Islet of Langerhans (tissue), 1 donor: ENCODE measurements at regions not wholly inside any gene's neighbourhood (a gene's known extent, or its start where the extent isn't known, plus 50 kb on each side); places are given as distances from the start of the nearest gene placed in this dataset.

ENCODE experiments used
- FAIRE-seq: peaks from one replicate; lab custom pipeline; 2011; peaks lifted over from hg19 to GRCh38; lab: Jason Lieb, UNC

DNA sequence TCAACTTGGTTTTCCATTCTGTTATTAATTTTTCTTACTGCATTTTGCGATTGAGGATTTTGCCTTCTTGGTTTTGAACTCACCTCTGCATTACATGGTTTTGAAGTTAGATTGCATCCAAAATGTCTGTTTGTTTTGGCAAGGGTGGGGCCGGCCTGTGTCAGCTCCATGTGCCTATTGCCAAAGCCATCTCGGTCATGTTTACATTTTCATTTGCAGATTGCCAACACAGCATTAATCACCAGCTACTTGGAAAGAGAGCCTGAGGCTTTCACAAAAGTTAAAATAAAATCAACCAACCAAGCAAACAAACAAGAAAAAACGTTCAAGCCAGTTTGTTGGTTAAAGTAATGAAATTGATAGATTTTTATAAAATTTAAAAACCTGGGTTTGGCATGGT, 695.8 kb downstream of the TYW1 start:
- FAIRE-seq: peak; percentile 93

DNA sequence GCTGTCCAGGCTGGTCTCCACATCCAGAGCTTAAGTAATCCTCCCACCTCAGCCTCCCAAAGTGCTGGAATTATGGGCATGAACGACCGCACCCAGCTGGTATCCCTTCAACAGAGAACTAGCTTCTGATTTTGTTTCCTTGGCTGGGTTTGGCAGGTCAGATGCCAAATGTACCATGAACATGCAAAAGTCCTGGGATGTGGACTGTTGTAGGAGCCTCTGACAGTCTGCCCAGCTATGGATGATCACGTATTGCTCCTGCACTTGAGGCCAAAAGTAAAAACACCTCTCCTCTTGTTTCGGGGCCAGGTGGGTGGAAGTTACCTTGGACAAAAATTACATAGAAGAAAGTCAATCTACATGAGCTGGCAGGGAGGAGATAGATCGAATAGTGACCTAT, 699.5 kb downstream of the TYW1 start:
- FAIRE-seq: no peak

DNA sequence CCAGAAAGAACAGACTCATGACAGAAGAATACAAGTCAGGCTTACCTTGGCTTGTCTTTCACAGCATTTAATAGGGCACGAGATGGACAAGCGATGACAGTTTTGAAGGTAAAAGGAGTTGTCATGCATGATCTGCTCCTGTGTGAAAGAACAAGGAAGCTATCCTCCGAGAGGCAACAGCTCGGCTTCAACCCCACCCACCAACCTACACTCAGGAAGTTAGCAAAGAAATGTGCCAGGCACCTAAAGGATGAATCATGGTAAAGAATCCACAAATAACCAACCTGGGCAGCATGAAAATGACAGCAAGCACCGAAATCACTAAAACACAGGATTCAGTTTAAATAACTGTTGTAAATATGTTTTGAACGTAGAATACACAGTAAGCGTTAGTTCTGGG, 700.2 kb downstream of the TYW1 start:
- no peak for FAIRE-seq

DNA sequence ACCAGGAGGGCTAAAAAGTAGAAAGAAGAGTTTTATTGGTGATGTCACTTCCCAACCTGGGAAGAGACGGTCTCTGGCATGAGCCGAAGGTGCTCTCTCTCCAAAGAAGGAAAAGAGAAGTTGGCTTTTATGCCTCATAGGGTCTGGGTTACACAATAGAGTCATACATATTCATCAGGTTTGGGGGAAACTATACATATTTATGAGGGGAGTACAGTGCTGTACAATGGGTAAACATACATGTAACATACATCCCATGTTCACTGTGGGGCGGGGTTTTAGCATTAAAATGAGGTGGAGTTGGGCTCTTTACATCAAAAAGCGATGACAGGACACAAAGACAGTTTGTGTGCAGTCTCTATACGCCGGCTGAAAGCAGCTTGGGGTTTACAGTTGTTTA, 701.7 kb downstream of the TYW1 start:
- FAIRE-seq: no peak

DNA sequence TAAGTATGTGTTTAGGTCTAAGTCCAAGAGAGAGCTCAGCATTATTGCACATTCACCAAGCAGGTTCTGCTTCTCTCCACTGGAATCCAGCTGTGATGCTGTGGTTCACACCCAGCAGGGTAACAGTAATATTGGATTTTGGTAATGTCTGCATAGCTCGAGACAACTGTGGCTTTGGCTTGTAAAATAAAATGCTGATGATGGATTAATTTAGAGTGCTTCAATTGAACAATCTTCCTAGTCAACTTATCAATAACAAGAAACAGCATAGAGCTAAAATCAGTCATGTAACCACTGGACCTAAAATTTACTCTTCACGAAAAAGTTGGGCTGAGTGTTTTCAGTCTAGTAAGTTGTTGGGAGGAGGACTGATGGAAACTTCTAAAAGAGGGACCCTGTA, 709.2 kb downstream of the TYW1 start:
- no peak for FAIRE-seq

DNA sequence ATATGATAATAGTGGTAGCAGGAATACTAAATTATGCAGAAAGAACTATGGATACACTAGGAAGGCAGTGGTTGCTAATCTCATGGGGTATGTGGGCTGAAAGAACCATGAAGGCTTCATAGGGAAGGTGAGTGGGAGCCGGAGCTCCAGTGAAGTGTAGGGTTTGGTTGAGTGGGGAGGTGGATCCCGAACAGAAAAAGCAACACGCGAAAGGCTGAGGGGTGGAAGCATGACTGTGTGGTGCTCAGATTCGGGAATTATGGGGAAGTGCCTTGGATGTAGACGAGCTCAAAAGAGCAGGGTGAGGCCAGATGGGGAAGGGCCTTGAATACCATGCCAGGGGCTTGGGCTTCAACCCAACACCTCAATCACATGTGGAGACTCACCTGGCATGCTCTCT, 715.1 kb downstream of the TYW1 start:
- no peak for FAIRE-seq

DNA sequence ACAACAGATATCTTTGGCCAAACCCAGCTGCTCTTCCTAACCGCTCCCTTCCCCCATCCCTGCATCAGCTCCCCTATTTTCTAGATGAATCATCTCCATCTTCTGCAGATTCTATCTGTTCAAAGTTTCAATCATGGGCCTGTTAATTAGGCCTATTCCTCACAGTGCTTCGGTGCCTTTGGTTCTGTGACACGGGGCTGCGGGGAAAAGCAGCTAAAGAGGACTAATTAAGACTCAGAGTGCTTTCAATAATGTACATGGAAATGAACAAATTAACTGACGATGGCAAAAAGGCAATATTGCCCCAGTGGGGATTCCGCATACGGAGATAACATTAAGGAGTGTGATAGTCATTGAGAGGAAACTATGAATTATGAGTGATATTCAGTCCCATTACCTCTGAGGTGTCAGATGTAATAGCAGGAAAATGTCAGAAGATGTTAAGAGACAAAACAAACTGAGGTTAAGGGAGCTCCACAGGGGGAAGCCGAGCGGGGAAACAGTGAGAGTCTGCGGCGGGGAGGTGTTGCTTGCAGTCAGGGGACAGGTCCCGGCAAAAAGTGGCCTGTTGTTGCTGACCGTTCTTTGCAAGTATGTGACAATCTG, 716.9 kb downstream of the TYW1 start:
- no peak for FAIRE-seq

DNA sequence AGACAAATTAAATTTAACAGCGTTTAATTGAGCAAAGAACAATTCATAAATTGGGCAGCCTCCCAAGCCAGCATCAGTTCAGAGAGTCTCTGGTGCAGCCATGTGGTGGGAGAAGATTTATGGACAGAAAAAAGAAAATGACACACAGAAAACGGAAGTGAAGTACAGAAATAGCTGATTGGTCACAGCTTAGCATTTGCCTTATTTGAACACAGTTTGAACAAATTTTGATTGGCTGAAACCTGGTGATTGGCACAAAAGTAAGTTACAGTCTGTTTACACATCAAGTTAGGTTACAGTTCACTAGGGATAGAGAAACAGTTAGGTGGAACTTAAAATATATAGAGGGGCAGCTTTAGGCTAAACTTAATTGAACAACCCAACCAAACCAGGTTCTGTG, 720.1 kb downstream of the TYW1 start:
- no peak for FAIRE-seq

DNA sequence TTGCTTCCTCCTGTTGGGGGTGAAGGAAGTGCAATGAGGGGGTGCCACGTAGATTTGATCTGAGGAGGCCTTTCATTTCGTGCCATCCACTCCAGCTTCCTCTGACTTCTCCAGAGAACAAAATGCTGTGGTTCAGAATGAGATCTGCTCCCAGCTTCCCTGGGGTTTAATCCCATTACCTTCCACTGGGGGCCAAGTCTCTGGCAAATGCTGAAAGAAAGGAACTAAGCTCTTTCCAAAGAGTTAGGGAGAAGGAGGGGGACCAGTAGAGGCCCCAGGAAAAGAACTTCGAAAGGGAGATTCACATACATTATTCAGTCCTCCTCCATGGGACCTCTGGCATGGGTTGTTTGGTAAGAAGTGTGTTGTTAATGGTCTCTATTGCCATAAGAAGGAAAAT, 727.0 kb downstream of the TYW1 start:
- no peak for FAIRE-seq

DNA sequence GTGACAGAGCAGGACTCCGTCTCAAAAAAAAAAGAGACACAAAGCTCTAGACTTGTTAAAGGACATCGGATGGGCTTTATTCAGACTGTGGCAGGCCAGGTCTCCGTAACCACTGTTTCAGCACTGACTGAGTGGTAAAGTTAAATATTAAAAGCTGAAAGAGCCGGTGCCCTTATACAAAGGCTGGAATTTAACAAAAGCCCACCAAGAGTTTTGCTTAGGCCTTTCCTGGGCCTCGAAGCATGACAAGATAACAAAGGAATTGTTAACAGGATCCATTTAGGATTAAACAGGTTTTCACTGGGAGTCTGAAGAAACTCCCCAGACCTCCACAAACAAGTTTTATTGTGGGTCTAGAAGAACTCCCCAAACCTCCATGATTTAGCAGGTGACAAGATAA, 727.8 kb downstream of the TYW1 start:
- no peak for FAIRE-seq

DNA sequence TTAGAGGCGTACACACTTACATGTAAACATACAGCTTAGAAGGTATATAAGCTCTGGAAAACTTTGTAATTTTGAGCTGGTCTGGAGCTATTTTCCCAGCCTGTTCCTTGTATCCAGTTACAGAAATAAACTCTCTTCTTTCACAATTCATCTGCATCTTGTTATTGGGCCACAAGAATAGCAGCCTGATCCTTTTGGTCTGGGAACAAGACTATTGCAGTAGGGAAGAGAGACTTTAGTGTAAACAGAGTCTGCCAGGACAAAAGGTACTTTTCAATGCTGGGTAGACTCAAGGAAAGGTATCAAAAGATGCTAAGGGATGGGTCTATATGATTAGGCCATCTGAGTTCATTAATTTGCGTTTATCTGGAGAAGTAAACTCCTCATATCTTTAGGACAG, 728.3 kb downstream of the TYW1 start:
- no peak for FAIRE-seq

DNA sequence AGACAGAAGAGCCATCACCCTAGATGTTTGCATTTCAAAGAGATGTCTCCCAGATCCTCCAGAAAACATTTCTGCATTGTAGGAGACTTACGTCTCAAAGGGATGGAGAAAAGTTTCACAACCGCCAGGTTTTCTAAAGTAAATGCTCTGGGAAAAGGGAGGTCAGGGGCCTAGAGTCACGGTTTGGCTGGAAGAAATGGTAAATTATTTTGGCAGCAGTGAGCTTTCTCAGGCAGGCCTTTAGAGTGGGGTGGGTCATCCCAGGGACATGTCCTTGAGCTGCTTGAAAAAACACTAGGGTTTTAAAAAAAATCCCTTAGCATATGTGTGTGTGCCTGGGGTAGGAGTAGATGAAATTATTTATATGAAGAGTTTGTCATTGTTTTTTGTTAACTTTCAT, 728.8 kb downstream of the TYW1 start:
- no peak for FAIRE-seq

DNA sequence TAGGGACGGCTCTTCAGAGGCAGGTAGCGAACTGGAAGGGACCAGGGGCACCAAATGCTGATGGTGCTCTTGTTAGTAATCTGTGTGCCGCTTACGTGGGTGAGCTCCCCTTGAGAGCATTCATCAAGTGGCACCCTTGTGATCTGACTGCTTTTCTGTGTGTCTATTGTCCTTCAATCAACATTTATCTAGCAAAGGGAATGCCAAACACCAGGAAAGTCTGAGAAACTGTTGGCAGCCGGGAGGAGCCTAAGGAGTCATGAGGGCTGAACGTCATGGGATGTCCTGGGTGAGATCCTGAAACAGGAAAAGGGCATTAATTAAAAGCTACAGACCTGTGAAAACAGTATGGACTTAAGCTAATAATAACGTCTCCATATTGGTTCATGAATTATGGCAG, 733.1 kb downstream of the TYW1 start:
- FAIRE-seq: no peak

DNA sequence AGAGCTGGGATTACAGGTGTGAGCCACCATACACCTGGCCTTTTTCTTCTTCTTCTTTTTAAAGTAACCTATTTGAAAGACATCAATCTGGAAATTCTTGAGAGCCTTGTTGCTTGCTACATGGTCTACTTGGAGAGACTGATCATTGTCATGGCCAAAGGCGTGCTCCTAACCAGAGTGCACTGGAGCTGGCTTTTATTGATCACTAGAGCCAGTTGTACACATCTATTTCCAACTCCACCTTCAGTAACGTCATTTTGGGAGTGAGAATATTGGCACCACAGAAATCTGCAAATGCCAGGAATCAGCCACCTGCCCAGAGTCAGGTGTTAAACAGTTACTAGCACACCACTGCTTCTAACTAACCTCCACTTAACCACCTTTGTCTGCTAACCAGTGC, 735.1 kb downstream of the TYW1 start:
- FAIRE-seq: no peak

DNA sequence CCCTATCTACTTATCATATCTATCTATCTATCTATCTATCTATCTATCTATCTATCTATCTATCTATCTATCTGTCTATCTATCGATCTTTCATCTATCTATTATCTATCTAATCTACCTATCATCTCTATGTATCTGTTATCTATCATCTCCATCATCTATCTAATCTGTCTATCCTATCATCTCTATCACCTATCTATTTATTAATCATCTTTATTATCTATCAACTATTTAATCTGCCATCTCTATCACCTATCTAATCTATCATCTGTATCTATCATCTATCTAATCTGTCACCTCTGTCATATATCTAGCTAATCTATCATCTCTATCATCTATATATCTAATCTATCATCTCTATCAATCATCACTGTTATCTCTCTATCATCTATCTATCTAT, 736.3 kb downstream of the TYW1 start:
- no peak for FAIRE-seq

DNA sequence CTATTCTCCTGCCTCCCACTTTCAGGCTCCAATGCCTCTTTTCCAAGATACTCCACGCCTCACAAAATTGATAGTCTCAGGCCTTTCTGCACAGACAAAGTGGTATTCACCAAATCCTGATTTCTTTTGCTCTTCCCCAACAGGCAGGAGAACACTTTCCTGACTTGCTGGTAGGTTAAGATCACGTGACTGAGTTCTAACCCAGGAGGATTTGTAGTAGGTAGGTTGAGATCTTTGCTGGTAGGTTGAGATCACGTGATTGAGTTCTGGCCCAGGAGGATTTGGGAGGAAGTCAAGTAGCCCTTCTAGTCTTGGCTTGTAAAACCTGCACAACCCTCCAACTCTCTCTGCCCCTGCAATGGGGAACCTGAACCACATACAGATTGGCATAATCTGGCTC, 741.5 kb downstream of the TYW1 start:
- FAIRE-seq: no peak

DNA sequence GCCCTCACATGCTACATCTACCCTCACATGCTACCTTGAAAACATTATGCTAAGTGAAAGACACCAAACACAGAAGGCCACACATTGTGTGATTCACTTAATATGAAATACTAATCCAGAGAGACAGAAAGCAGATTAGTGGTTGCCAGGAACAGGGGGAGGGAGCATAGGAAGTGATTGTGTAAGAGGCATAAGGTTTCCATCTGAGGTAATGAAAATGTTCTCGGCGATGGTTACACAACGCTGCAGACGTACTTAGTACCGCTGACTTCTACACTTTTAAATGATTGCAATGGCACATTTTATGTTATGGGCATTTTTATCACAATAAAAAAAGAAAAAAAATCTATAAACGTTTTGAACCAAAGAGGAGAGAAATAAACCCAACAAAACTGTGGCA, 742.3 kb downstream of the TYW1 start:
- FAIRE-seq: peak; percentile 98

DNA sequence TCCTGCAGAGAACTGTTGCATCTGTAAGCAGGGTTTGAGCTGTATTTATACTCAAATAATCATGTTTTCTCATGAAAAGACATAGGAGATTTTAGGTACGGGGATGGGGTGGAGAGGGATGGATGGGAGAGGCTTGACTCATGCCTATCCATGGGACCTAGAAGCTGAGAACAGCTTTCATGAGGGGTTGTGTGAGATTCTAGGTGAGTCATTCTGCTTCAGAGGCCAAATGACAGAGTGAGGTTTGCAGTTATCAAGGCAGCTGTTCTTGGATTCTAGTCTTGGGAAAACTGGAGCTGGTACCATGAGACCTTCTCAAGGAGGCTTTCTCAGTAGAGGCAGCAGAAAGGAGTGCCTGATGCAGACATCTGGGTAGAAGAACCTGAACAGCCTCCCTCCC, 746.9 kb downstream of the TYW1 start:
- no peak for FAIRE-seq

DNA sequence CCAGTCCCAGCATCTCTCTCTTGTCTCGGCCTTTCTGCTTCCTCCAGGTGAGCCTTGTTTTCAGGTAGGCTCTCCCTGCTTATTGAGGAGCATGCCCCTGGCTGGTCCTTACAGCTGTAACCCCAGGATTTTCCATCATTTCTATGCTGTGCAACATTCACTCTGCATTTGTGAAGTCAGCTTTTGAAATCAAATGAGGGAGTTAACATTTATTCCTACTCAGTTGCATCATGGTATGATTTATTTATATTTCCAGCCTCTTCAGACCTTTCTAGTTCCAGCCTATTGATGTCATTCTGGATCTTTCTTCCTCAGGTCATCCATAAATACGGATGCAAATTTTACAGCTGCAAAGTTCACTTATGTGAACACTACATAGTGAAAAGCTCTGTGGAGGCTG, 755.6 kb downstream of the TYW1 start:
- FAIRE-seq: no peak

DNA sequence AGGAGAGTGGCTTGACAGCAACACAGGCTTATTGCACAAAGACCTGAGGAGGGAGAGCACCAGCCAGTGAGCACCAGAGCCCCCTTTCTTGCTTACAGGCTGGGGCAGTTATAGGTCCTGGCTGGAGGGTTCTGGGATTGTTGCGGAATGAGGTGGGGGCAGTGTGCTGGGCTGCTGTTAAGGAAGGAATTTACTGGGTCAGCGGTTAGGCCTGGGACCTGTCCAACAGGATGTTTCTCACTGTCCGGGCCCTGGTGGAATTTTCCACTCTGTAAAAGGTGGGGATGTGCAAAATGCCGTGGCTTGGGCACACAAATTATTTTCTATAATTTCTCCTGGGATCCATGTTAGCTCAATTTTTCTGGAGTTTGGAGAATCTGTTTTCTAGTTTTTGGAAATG, 757.3 kb downstream of the TYW1 start:
- no peak for FAIRE-seq

DNA sequence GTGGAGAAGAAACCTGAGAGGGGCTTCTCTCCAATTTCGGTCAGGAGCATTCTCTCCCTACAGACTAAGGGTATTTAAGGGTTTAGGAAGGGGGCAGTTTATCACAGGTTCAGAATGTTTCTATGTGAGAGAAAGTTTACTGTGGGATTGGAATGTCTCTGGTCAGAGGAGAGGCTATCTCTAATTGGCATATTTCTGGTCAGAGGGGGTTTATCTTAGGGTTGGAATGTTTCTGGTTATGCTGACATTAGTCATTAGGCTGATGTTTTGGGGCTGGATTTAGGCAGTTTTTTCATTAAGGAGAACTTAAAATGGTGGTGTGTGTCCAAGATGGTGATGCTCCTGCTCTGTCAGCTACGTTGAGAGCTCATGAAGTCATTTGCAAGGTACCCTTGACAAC, 758.0 kb downstream of the TYW1 start:
- FAIRE-seq: no peak

DNA sequence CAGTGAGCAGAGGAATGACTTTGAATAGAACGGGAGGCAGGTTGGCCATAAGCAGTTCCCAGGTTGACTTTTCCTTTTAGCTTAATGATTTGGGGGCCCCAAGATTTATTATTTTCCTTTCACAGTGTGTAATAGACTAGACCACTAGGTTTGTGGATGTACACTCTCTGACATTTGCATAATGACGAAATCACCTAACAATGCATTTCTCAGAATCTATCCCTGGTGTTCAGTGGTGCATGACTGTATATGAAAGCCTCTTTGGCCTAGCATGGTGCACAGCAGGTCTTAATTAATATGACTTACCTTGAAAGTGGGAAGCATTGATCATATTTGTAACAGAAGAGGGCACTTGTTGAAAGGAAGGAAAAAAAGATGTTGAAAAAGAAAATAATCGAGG, 761.9 kb downstream of the TYW1 start:
- no peak for FAIRE-seq

DNA sequence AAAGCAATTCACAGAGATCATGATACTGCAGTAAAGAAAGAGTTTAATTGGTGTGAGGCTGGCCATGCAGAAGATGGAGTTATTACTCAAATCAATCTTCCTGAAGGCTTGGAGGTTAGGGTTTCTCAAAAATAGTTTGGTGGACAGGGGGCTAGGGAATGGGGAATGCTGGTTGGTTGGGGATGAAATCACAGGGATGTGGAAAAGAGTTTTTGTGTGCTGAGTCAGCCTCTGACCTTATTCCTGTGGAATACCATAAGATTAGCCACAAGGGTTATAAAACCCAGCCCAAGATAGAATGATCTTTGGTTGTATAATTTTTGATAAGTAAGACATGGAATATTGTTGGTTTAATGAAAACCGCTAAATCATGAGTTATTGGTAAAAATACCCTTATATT, 764.3 kb downstream of the TYW1 start:
- FAIRE-seq: no peak

DNA sequence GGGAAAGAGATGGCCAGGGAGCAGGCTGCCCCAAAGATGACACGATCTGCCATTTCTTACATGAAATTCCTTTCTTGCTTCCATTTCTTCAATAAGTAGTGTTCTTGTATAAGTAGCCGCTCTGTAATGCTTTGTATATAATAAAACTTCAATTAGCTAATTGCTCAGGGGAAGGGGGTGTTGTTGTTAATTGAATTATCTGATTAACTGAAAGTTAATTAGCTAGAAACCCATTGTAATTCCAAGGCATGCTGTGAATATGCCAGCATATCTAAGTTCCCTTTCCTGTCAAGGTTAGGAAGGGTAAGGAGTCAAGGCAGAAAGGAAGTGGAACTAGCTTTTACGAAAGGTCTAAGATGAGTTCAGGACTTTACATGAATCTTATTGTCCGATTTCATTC, 765.9 kb downstream of the TYW1 start:
- no peak for FAIRE-seq

DNA sequence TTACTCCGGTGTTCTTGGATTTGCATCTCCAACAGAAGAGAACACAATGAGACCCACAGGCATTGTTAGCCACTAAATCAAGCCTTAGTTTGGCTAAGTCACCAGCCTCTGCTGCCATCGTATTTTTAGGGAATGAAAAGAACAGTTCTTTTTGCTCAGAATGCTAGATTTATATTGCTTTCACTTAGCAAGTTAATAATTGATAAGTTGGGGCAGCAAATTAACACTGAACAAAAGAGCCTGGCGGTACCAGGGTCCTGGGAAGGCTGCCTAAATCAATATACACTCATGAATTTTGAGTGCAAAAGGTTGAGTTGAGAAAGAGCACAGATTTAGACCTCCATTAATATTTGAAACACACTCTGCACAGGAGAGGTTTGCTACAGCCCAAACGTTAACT, 767.7 kb downstream of the TYW1 start:
- no peak for FAIRE-seq
